SK-N-SH (cell line): ENCODE measurements at regions not wholly inside any gene's neighbourhood (a gene's known extent, or its start where the extent isn't known, plus 50 kb on each side); places are given as distances from the start of the nearest gene placed in this dataset.
A peak's percentile ranks its signal among the peaks of the same experiment; 100 is the strongest.

ENCODE experiments used
- CTCF ChIA-PET: fragments of 300-600, 350-600 bp; formaldehyde crosslinking; extraction: SDS; loops from one replicate; lab custom pipeline; 2021; lab: Yijun Ruan, JAX
- POLR2A ChIA-PET: fragments of 350-600 bp; sonication (Branson Sonifier 250); formaldehyde crosslinking; extraction: SDS; loops from one replicate; lab custom pipeline; 2020; ENCODE audit warnings: antibody characterized with exemption, inconsistent platforms; lab: Yijun Ruan, JAX
- DNase-seq: peaks from one replicate; pipeline ENCODE4 v3.0.0; 2012
- H2AFZ ChIP-seq: fragments of 200-600 bp; sonication (generic); 2 replicates; pipeline ENCODE4 v1.8.1; 2016; ENCODE audit warnings: antibody characterized with exemption, mild to moderate bottlenecking, low read depth
- H3F3A ChIP-seq: fragments of 200-600 bp; sonication (generic); replicated peaks from 2 replicates; pipeline ENCODE3; 2016; ENCODE audit warnings: antibody characterized with exemption, mild to moderate bottlenecking; ENCODE audit not compliant: insufficient read depth
- H3K27ac ChIP-seq, 2 experiments: fragments of 200-500 bp in 1 of 2; fragments of 200-600 bp in 1 of 2; sonication (Bioruptor generic) in 1 of 2; sonication (generic), shearing (Covaris generic) in 1 of 2; 2 replicates each; pipeline versions ENCODE4 v1.5.1 to v1.6.1; 2014 to 2016; ENCODE audit warnings: low read depth in 2 of 2, inconsistent platforms in 1 of 2, low read length in 1 of 2, mild to moderate bottlenecking in 1 of 2, mixed read lengths in 1 of 2
- H3K27me3 ChIP-seq: fragments of 200-600 bp; sonication (generic), shearing (Covaris generic); 2 replicates; pipeline ENCODE4 v1.6.1; 2016; ENCODE audit warnings: mixed run types; ENCODE audit not compliant: insufficient read depth
- H3K36me3 ChIP-seq, 2 experiments: fragments of 200-500 bp in 1 of 2; fragments of 200-600 bp in 1 of 2; sonication (Bioruptor generic) in 1 of 2; sonication (generic) in 1 of 2; replicated peaks in 1 of 2; 2 replicates each; pipeline versions ENCODE3 to v1.5.1; 2014 to 2016; ENCODE audit warnings: low read length in 1 of 2, mild to moderate bottlenecking in 1 of 2; ENCODE audit not compliant: insufficient read depth in 2 of 2, control insufficient read depth in 1 of 2
- H3K4me1 ChIP-seq, 2 experiments: fragments of 200-500 bp in 1 of 2; fragments of 200-600 bp in 1 of 2; sonication (Bioruptor generic) in 1 of 2; sonication (generic), shearing (Covaris generic) in 1 of 2; 2 replicates each; pipeline versions ENCODE4 v1.5.1 to v1.6.1; 2014 to 2016; ENCODE audit warnings: low read depth in 1 of 2, low read length in 1 of 2, mixed run types in 1 of 2; ENCODE audit not compliant: insufficient read depth in 2 of 2, control insufficient read depth in 1 of 2
- H3K4me2 ChIP-seq: fragments of 200-600 bp; sonication (generic), shearing (Covaris generic); 2 replicates; pipeline ENCODE4 v1.6.1; 2017; ENCODE audit warnings: mixed run types
- H3K4me3 ChIP-seq, 2 experiments: fragments of 200-500 bp in 1 of 2; fragments of 200-600 bp in 1 of 2; sonication (Bioruptor generic) in 1 of 2; sonication (generic), shearing (Covaris generic) in 1 of 2; 2 replicates each; pipeline versions ENCODE4 v1.5.1 to v1.8.1; 2014 to 2016; ENCODE audit warnings: low read depth in 2 of 2, inconsistent platforms in 1 of 2, low read length in 1 of 2, mild to moderate bottlenecking in 1 of 2, mixed read lengths in 1 of 2, moderate library complexity in 1 of 2
- H3K79me2 ChIP-seq: fragments of 200-600 bp; sonication (generic); 2 replicates; pipeline ENCODE4 v1.8.1; 2017; ENCODE audit warnings: mild to moderate bottlenecking; ENCODE audit not compliant: insufficient read depth
- H3K9ac ChIP-seq: fragments of 200-600 bp; sonication (generic); 2 replicates; pipeline ENCODE4 v1.6.1; 2017; ENCODE audit warnings: mixed run types
- H3K9me2 ChIP-seq: fragments of 200-600 bp; sonication (generic); 2 replicates; pipeline ENCODE4 v1.6.1; 2017; ENCODE audit warnings: mixed run types
- H3K9me3 ChIP-seq: fragments of 200-600 bp; sonication (generic); 2 replicates; pipeline ENCODE4 v1.6.1; 2017; ENCODE audit warnings: mixed run types, mild to moderate bottlenecking, moderate library complexity
- H4K20me1 ChIP-seq: fragments of 200-600 bp; sonication (generic); 2 replicates; pipeline ENCODE4 v1.6.1; 2017; ENCODE audit warnings: mild to moderate bottlenecking, mixed run types; ENCODE audit not compliant: insufficient read depth
- CHD2 ChIP-seq: fragments of 150-350 bp; IDR thresholded peaks from 2 replicates; pipeline ENCODE4 v1.6.1; 2018; ENCODE audit warnings: low read length; ENCODE audit not compliant: partially characterized antibody
- ELF1 ChIP-seq: IDR thresholded peaks from 2 replicates; pipeline ENCODE4 v1.4.0; 2012
- EP300 ChIP-seq, 2 experiments: IDR thresholded peaks; 2 replicates each; pipeline versions ENCODE4 v1.4.0 to v1.6.1; 2012; ENCODE audit warnings: borderline replicate concordance in 1 of 2, low read depth in 1 of 2, low read length in 1 of 2
- FOXM1 ChIP-seq: IDR thresholded peaks from 2 replicates; pipeline ENCODE4 v1.4.0; 2012; ENCODE audit warnings: low read depth, mild to moderate bottlenecking
- GABPA ChIP-seq: IDR thresholded peaks from 2 replicates; pipeline ENCODE4 v1.4.0; 2012; ENCODE audit warnings: low read depth, mild to moderate bottlenecking
- MXI1 ChIP-seq: IDR thresholded peaks from 2 replicates; pipeline ENCODE4 v1.6.1; 2012; ENCODE audit warnings: mild to moderate bottlenecking, low read depth, low read length, improper control_type of control experiment
- NRF1 ChIP-seq: IDR thresholded peaks from 2 replicates; pipeline ENCODE4 v1.6.1; 2012; ENCODE audit warnings: low read depth, mild to moderate bottlenecking, low read length
- RAD21 ChIP-seq: IDR thresholded peaks from 2 replicates; pipeline ENCODE4 v1.6.1; 2012; ENCODE audit warnings: mild to moderate bottlenecking, low read length
- RCOR1 ChIP-seq: fragments of 150-350 bp; IDR thresholded peaks from 2 replicates; pipeline ENCODE4 v1.6.1; 2017; ENCODE audit warnings: antibody characterized with exemption, low read length
- RFX5 ChIP-seq: IDR thresholded peaks from 2 replicates; pipeline ENCODE4 v1.6.1; 2012; ENCODE audit warnings: mild to moderate bottlenecking, improper control_type of control experiment, low read length
- RXRA ChIP-seq: IDR thresholded peaks from 2 replicates; pipeline ENCODE4 v1.4.0; 2012; ENCODE audit warnings: low read depth, mild to moderate bottlenecking, borderline replicate concordance
- SIN3A ChIP-seq: IDR thresholded peaks from 2 replicates; pipeline ENCODE4 v1.6.1; 2012; ENCODE audit warnings: low read depth, mild to moderate bottlenecking, low read length, moderate library complexity, borderline replicate concordance
- SMC3 ChIP-seq: IDR thresholded peaks from 2 replicates; pipeline ENCODE4 v1.6.1; 2012; ENCODE audit warnings: low read depth, low read length, improper control_type of control experiment
- TAF1 ChIP-seq: IDR thresholded peaks from 2 replicates; pipeline ENCODE4 v1.6.1; 2012; ENCODE audit warnings: low read depth, mild to moderate bottlenecking, low read length, moderate library complexity, borderline replicate concordance
- TEAD4 ChIP-seq: IDR thresholded peaks from 2 replicates; pipeline ENCODE4 v1.4.0; 2012; ENCODE audit warnings: mild to moderate bottlenecking, borderline replicate concordance; ENCODE audit not compliant: insufficient read depth
- YY1 ChIP-seq: IDR thresholded peaks from 2 replicates; pipeline ENCODE4 v1.4.0; 2012; ENCODE audit warnings: low read depth, mild to moderate bottlenecking
- whole genome bisulfite sequencing: methylation state at CpG from one replicate; pipeline ENCODE4 v1.1.6; 2017; ENCODE audit warnings: low lambda C conversion rate; 5-methylcytosine and 5-hydroxymethylcytosine counted together
- TF ChIP-seq, protein P1 (sequence below): IDR thresholded peaks from 2 replicates; pipeline ENCODE4; 2012
- TF ChIP-seq, protein P2 (sequence below): fragments of 200-600 bp; sonication (generic); IDR thresholded peaks from 2 replicates; pipeline ENCODE4 v1.6.1; 2017; ENCODE audit warnings: antibody characterized with exemption, mild to moderate bottlenecking, moderate library complexity
- TF ChIP-seq, protein P3 (sequence below): fragments of 150-350 bp; IDR thresholded peaks from 2 replicates; pipeline ENCODE4 v1.6.1; 2017; ENCODE audit warnings: antibody characterized with exemption, low read length, low read depth, borderline replicate concordance
- TF ChIP-seq, protein P4 (sequence below): fragments of 150-350 bp; IDR thresholded peaks from 2 replicates; pipeline ENCODE4 v1.6.1; 2016; ENCODE audit warnings: mild to moderate bottlenecking, low read depth, low read length
- TF ChIP-seq, protein P5 (sequence below): IDR thresholded peaks from 2 replicates; pipeline ENCODE4 v1.6.1; 2012; ENCODE audit warnings: mild to moderate bottlenecking, low read depth, low read length, moderate library complexity

DNA sequence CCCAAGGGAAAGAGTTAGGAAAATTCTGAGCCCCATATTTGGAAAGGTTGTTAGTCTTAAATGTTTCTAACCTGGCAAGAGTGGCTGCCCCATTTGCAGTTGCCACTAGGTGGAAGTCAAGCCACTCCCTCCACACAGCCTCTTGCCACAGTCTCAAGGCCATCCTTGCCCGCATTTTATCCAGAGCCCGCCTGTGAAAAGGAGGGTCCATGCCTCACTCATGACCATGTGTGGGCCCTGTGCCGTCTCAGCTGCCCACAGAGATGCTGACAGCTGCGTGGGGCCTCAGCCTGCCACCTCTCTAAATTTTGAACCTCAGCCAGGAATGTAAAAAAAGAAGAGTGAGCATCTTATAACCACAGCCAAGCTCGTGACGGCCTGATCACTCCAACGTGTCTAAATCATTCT is 201.5 kb upstream of the FAM241A start:
- DNase-seq, result peak; percentile 5
- no peaks in the 10 kb centered on the region for H4K20me1 ChIP-seq
- no peak overlapping the region; a peak in 1 of 4 replicates for H3K4me3 ChIP-seq
- no peak overlapping the region for H3K9ac ChIP-seq
- H3F3A ChIP-seq, result no peaks in the 10 kb centered on the region
- WGBS, result 0% methylated on average over 6 of the region's 7 CpGs
- no peaks in the 10 kb centered on the region for H3K79me2 ChIP-seq
- H3K9me2 ChIP-seq, result no peaks in the 10 kb centered on the region
- H2AFZ ChIP-seq, result no peak overlapping the region
- no peaks in the 10 kb centered on the region for H3K36me3 ChIP-seq
- no peaks in the 10 kb centered on the region for H3K4me1 ChIP-seq
- ChIA-PET CTCF (interaction anchor here (0.7 to 2.7 kb wide), 2 partner anchors 86 to 88 kb away, joined by 3 to 9 read pairs; no protein-coding TSS in a partner anchor), POLR2A (no interaction called here)
- no peaks in the 10 kb centered on the region for H3K27me3 ChIP-seq
- H3K9me3 ChIP-seq, result no peaks in the 10 kb centered on the region
- H3K27ac ChIP-seq, result no peak overlapping the region
- TF ChIP-seq EP300 (IDR thresholded peaks at IDR 0.05; ENCODE audit: borderline replicate concordance in 1 of 2, low read depth in 1 of 2, low read length in 1 of 2), result no peak
- no peak for TF ChIP-seq FOXM1
- TF ChIP-seq, protein P1, sequence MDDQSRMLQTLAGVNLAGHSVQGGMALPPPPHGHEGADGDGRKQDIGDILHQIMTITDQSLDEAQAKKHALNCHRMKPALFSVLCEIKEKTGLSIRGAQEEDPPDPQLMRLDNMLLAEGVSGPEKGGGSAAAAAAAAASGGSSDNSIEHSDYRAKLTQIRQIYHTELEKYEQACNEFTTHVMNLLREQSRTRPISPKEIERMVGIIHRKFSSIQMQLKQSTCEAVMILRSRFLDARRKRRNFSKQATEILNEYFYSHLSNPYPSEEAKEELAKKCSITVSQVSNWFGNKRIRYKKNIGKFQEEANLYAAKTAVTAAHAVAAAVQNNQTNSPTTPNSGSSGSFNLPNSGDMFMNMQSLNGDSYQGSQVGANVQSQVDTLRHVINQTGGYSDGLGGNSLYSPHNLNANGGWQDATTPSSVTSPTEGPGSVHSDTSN, result no peak
- TF ChIP-seq RCOR1, result no peak
- peak; percentile 33 for TF ChIP-seq RAD21
- TF ChIP-seq YY1, result no peak
- TF ChIP-seq MXI1, result no peak
- TF ChIP-seq TAF1, result no peak
- TF ChIP-seq SIN3A, result no peak
- TF ChIP-seq CHD2, result no peak
- TF ChIP-seq, protein P2, sequence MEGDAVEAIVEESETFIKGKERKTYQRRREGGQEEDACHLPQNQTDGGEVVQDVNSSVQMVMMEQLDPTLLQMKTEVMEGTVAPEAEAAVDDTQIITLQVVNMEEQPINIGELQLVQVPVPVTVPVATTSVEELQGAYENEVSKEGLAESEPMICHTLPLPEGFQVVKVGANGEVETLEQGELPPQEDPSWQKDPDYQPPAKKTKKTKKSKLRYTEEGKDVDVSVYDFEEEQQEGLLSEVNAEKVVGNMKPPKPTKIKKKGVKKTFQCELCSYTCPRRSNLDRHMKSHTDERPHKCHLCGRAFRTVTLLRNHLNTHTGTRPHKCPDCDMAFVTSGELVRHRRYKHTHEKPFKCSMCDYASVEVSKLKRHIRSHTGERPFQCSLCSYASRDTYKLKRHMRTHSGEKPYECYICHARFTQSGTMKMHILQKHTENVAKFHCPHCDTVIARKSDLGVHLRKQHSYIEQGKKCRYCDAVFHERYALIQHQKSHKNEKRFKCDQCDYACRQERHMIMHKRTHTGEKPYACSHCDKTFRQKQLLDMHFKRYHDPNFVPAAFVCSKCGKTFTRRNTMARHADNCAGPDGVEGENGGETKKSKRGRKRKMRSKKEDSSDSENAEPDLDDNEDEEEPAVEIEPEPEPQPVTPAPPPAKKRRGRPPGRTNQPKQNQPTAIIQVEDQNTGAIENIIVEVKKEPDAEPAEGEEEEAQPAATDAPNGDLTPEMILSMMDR, result peak; percentile 43
- TF ChIP-seq ELF1, result no peak
- TF ChIP-seq, protein P3, sequence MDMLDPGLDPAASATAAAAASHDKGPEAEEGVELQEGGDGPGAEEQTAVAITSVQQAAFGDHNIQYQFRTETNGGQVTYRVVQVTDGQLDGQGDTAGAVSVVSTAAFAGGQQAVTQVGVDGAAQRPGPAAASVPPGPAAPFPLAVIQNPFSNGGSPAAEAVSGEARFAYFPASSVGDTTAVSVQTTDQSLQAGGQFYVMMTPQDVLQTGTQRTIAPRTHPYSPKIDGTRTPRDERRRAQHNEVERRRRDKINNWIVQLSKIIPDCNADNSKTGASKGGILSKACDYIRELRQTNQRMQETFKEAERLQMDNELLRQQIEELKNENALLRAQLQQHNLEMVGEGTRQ, result no peak
- no peak for TF ChIP-seq RXRA
- TF ChIP-seq, protein P4, sequence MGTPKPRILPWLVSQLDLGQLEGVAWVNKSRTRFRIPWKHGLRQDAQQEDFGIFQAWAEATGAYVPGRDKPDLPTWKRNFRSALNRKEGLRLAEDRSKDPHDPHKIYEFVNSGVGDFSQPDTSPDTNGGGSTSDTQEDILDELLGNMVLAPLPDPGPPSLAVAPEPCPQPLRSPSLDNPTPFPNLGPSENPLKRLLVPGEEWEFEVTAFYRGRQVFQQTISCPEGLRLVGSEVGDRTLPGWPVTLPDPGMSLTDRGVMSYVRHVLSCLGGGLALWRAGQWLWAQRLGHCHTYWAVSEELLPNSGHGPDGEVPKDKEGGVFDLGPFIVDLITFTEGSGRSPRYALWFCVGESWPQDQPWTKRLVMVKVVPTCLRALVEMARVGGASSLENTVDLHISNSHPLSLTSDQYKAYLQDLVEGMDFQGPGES, result no peak
- TF ChIP-seq, protein P5, sequence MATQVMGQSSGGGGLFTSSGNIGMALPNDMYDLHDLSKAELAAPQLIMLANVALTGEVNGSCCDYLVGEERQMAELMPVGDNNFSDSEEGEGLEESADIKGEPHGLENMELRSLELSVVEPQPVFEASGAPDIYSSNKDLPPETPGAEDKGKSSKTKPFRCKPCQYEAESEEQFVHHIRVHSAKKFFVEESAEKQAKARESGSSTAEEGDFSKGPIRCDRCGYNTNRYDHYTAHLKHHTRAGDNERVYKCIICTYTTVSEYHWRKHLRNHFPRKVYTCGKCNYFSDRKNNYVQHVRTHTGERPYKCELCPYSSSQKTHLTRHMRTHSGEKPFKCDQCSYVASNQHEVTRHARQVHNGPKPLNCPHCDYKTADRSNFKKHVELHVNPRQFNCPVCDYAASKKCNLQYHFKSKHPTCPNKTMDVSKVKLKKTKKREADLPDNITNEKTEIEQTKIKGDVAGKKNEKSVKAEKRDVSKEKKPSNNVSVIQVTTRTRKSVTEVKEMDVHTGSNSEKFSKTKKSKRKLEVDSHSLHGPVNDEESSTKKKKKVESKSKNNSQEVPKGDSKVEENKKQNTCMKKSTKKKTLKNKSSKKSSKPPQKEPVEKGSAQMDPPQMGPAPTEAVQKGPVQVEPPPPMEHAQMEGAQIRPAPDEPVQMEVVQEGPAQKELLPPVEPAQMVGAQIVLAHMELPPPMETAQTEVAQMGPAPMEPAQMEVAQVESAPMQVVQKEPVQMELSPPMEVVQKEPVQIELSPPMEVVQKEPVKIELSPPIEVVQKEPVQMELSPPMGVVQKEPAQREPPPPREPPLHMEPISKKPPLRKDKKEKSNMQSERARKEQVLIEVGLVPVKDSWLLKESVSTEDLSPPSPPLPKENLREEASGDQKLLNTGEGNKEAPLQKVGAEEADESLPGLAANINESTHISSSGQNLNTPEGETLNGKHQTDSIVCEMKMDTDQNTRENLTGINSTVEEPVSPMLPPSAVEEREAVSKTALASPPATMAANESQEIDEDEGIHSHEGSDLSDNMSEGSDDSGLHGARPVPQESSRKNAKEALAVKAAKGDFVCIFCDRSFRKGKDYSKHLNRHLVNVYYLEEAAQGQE, result no peak
- TF ChIP-seq TEAD4, result no peak
- TF ChIP-seq SMC3, result peak; percentile 20; the same call in 1 of the 2 replicates
- TF ChIP-seq RFX5, result no peak
- TF ChIP-seq NRF1, result no peak
- no peak for TF ChIP-seq GABPA
- no peak overlapping the region for H3K4me2 ChIP-seq
